GM12892 (cell line): ENCODE measurements at regions not wholly inside any gene's neighbourhood (a gene's known extent, or its start where the extent isn't known, plus 50 kb on each side); places are given as distances from the start of the nearest gene placed in this dataset.

ENCODE experiments used
- DNase-seq: peaks from one replicate; pipeline ENCODE4 v3.0.0; 2011; ENCODE audit not compliant: insufficient read length
- FAIRE-seq: peaks from 2 replicates; lab custom pipeline; 2011; peaks lifted over from hg19 to GRCh38; lab: Jason Lieb, UNC
- POLR2A ChIP-seq: IDR thresholded peaks from 2 replicates; pipeline ENCODE4 v1.6.1; 2011; ENCODE audit warnings: low read depth, low read length, control low read depth
- POLR2AphosphoS5 ChIP-seq: IDR thresholded peaks from 2 replicates; pipeline ENCODE4 v1.6.1; 2011; ENCODE audit warnings: low read depth, low read length, control low read depth
- TAF1 ChIP-seq: IDR thresholded peaks from 2 replicates; pipeline ENCODE4 v1.6.1; 2011; ENCODE audit warnings: low read depth, mild to moderate bottlenecking, control low read depth, low read length, borderline replicate concordance

DNA sequence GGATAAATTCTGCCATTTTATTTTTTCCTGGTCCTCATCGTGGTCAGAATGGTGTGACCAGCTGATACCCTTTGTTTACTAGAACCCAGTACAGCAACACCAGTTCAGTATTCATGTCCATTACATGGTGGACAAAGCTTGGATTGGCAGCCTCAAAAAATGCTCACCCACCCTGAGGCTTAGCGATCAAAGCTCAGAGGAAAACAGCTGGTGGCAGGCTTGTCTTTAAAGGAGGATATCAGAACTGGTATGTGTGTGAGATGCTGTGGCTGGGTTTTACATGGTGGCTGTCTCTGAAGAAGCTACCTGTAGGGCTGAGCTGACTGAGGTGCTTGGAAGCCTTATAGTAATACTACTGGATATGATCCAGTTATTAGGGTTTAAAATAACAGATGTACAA lies 471.1 kb upstream of the MEX3C start:
- no peak for FAIRE-seq
- no peak for DNase-seq
- TF ChIP-seq TAF1 (no peak), POLR2AphosphoS5 (no peak), POLR2A (no peak)

GRCh38 chr18:51686590-51686989 lies 489.1 kb upstream of the MEX3C start:
- FAIRE-seq: no peak
- TF ChIP-seq POLR2A (no peak), POLR2AphosphoS5 (no peak), TAF1 (no peak)

GRCh38 chr18:51687845-51688585 lies 490.5 kb upstream of the MEX3C start:
- TF ChIP-seq POLR2AphosphoS5: no peak
- FAIRE-seq: no peak
- no peak for DNase-seq

More at GRCh38 chr18:51686590-51686989, 489.1 kb upstream of the MEX3C start:
- DNase-seq: no peak

DNA sequence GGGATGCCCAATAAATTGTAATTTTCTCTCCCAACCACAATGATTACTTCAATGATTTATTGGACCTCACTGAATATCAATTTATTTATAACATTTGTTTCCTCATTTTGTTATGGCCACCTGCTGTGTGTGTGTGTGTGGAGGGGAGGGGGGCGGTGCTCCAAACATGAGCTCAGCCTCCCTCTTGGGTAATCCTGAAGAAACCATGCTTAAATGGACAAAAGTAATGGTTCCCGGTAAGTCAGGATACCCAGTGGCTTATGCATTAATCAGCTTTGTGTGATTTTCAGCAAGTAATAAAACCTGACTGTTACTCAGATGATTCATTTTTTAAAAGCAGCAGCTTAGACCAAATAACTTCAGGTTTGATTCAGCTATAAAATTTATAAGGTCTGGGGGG lies 495.1 kb upstream of the MEX3C start:
- DNase-seq: no peak
- FAIRE-seq: no peak
- no peak for TF ChIP-seq TAF1
- TF ChIP-seq POLR2AphosphoS5: no peak
- TF ChIP-seq POLR2A: no peak

GRCh38 chr18:51711298-51711889 lies 513.9 kb upstream of the MEX3C start:
- DNase-seq: no peak
- peak; percentile 79 for FAIRE-seq
- TF ChIP-seq POLR2A (no peak), TAF1 (no peak), POLR2AphosphoS5 (no peak)

- TF ChIP-seq TAF1 (no peak), POLR2A (no peak), POLR2AphosphoS5 (no peak)
- DNase-seq (no peak), FAIRE-seq (no peak)
Observed at GRCh38 chr18:51712821-51713220, 515.3 kb upstream of the MEX3C start.

DNA sequence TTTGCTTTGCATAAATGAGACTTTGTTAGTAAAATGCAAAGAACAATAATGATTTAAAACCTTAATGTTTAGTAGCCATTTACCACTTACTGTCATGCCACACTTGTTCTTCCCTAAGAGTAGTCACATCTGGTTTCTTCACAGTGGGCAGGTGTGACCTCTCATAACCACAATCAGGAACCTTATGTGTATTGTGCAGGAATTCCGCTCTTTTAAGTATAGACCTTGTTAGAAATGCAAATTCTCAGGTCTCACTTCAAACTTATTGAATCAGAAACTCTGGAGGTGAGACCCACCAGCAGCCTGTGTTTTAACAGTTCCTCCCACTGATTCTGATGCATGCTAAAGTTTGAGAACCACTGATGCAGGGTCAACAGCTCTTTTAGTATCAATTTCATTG lies 518.8 kb upstream of the MEX3C start:
- DNase-seq (no peak), FAIRE-seq (no peak)
- no peak for TF ChIP-seq POLR2A

GRCh38 chr18:51721388-51721787 lies 523.9 kb upstream of the MEX3C start:
- DNase-seq (no peak), FAIRE-seq (no peak)
- TF ChIP-seq TAF1: no peak
- TF ChIP-seq POLR2AphosphoS5: no peak
- TF ChIP-seq POLR2A: no peak

- FAIRE-seq: no peak
- TF ChIP-seq POLR2A (no peak), TAF1 (no peak), POLR2AphosphoS5 (no peak)
- DNase-seq: no peak
Observed at GRCh38 chr18:51721996-51722395, 524.5 kb upstream of the MEX3C start.

GRCh38 chr18:51724790-51725721 lies 527.6 kb upstream of the MEX3C start:
- TF ChIP-seq POLR2AphosphoS5: no peak
- no peak for TF ChIP-seq TAF1
- no peak for TF ChIP-seq POLR2A
- FAIRE-seq: no peak

GRCh38 chr18:51726614-51727013 lies 529.1 kb upstream of the MEX3C start:
- DNase-seq: no peak
- no peak for TF ChIP-seq TAF1
- TF ChIP-seq POLR2AphosphoS5: no peak
- no peak for TF ChIP-seq POLR2A
- FAIRE-seq: peak; percentile 9

More at GRCh38 chr18:51724790-51725721, 527.6 kb upstream of the MEX3C start:
- no peak for DNase-seq
